Erythroblast (primary cell): ENCODE measurements at regions not wholly inside any gene's neighbourhood (a gene's known extent, or its start where the extent isn't known, plus 50 kb on each side); places are given as distances from the start of the nearest gene placed in this dataset.

Experiments used
- GATA1 ChIP-seq: IDR thresholded peaks from 2 replicates; pipeline ENCODE4 v1.6.1; 2011; ENCODE audit warnings: low read depth, mild to moderate bottlenecking, control low read depth, low read length, moderate library complexity
- POLR2A ChIP-seq: IDR thresholded peaks from 2 replicates; pipeline ENCODE4 v1.6.1; 2011; ENCODE audit warnings: mild to moderate bottlenecking, low read length

DNA sequence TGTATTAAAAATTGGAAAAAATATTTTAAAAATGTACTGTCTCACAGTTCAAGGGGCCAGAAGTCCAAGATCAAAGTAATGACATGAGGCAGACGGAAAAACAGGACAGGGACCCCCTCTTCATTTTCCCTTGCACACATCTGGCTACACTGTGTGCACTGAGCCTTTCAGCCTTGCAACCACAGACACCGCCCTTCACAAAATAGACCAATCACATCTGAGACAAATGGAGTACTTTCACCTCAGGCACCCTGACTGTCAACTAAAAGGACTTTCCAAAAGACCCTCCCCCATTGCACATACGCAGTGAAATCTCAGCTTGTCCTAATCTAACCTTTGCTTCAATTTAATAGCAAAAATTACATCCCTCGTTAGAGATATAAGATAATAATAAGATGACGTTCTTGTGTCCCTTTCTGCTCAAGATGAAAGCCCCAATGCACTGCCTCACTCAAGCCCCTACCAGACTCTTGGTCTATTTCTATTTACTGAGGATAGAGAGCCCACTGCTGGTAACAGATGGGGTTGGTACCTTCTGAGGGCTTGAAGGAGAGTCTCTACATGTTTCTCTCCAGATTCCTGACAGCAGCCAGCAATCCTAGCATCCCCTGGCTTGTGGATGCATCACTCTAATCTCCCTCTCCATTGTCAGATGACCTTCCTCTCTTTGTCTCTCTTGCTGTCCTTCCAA is 514.8 kb upstream of the ADAMTS16 start:
- TF ChIP-seq POLR2A (no peak), GATA1 (no peak)
